ENCODE measurements at regions not wholly inside any gene's neighbourhood (a gene's known extent, or its start where the extent isn't known, plus 50 kb on each side); places are given as distances from the start of the nearest gene placed in this dataset.
"Not testable (repeated sequence)": the region's sequence is repeated elsewhere in the genome, so short reads cannot be mapped to it uniquely, and the experiment has no call there.

GRCh38 chr1:5727871-5728643 is 264.2 kb downstream of the NPHP4 start:
- TF ChIP-seq POLR2A (IDR thresholded peaks at IDR 0.05; ENCODE audit: low read depth, low read length) = no peak
- DNase-seq (ENCODE audit: insufficient read length, low spot score) = no peak
- FAIRE-seq = no peak

- no peak for TF ChIP-seq POLR2A (IDR thresholded peaks at IDR 0.05; ENCODE audit: low read depth, low read length)
- no peak for DNase-seq (ENCODE audit: insufficient read length, low spot score)
- no peak for FAIRE-seq
Measured at GRCh38 chr1:5727191-5727590, 265.0 kb downstream of the NPHP4 start.

DNA sequence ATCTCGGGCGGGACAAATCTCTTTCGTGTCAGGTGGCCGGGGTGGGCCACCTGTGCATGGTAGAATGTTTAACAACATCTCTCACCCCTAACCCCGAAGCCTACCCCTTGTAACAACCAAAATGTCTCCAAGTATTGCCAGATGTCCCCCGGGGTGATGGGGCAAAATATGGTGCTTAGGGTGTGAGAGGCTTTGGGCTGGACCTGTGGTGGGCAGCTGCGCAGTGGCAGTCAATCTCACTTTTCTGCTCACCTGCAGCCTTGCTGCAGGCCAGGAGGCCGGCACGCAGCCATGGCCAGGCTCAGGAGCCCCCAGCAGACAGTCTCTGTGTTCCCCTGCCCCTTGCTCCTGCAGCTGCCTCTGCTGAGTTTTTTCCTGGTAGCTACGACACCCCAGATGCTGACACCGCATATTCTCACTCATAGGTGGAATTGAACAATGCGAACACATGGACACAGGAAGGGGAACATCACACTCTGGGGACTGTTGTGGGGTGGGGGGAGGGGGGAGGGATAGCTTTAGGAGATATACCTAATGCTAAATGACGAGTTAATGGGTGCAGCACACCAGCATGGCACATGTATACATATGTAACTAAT is 265.5 kb downstream of the NPHP4 start:
- not testable (repeated sequence) for DNase-seq (ENCODE audit: insufficient read length, low spot score)

DNA sequence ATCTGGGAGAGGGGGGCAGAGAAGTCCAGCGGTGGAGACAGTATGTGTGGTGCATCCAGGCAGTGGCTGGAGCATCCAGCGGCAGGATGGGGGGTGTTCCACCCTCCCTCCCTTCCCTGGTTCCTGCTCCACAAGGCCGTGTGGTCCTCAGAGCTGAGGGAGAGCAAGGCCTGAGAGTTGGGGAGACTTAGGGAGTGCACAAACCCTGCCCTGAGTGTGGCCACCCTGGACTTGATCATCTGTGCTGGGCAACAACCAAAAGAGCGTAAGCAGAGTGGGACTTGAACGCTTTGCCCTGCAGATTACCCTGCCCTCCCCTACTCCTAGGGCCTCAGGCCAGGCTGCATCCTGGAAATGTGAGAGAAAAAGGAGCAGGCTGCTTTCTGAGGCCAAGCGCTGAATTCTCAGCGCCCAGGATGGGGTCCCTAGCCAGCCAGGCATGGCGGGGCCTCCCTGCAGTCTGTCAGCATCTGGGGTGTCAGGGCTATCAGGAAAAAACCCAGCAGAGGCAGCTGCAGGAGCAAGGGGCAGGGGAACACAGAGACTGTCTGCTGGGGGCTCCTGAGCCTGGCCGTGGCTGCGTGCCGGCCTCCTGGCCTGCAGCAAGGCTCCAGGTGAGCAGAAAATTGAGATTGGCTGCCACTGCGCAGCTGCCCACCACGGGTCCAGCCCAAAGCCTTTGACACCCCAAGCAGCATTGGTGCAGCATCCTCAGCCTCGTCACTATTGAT is 266.2 kb downstream of the NPHP4 start:
- no peak for TF ChIP-seq POLR2A (IDR thresholded peaks at IDR 0.05; ENCODE audit: low read depth, low read length)
- FAIRE-seq (no peak), DNase-seq (ENCODE audit: insufficient read length, low spot score) (no peak)

More for the DNA sequence above, 265.5 kb downstream of the NPHP4 start:
- FAIRE-seq = not testable (repeated sequence)

- TF ChIP-seq POLR2A (IDR thresholded peaks at IDR 0.05; ENCODE audit: low read depth, low read length) = no peak
- FAIRE-seq = no peak
- no peak for DNase-seq (ENCODE audit: insufficient read length, low spot score)
Measured at GRCh38 chr1:5725406-5725805, 266.8 kb downstream of the NPHP4 start.

GRCh38 chr1:5724847-5725246 is 267.4 kb downstream of the NPHP4 start:
- FAIRE-seq = no peak
- TF ChIP-seq POLR2A (IDR thresholded peaks at IDR 0.05; ENCODE audit: low read depth, low read length) = no peak
- no peak for DNase-seq (ENCODE audit: insufficient read length, low spot score)

- no peak for FAIRE-seq
- no peak for TF ChIP-seq POLR2A (IDR thresholded peaks at IDR 0.05; ENCODE audit: low read depth, low read length)
Measured at GRCh38 chr1:5722635-5723164, 269.5 kb downstream of the NPHP4 start.

GRCh38 chr1:5721634-5722215 is 270.5 kb downstream of the NPHP4 start:
- DNase-seq (ENCODE audit: insufficient read length, low spot score) = no peak
- TF ChIP-seq POLR2A (IDR thresholded peaks at IDR 0.05; ENCODE audit: low read depth, low read length) = no peak
- no peak for FAIRE-seq

More at GRCh38 chr1:5722635-5723164, 269.5 kb downstream of the NPHP4 start:
- no peak for DNase-seq (ENCODE audit: insufficient read length, low spot score)

GRCh38 chr1:5720936-5721335 is 271.3 kb downstream of the NPHP4 start:
- TF ChIP-seq POLR2A (IDR thresholded peaks at IDR 0.05; ENCODE audit: low read depth, low read length) = no peak
- DNase-seq (ENCODE audit: insufficient read length, low spot score) (no peak), FAIRE-seq (no peak)

- TF ChIP-seq POLR2A (IDR thresholded peaks at IDR 0.05; ENCODE audit: low read depth, low read length) = no peak
- DNase-seq (ENCODE audit: insufficient read length, low spot score) = no peak
- FAIRE-seq = no peak
Measured at GRCh38 chr1:5720484-5720883, 271.7 kb downstream of the NPHP4 start.

DNA sequence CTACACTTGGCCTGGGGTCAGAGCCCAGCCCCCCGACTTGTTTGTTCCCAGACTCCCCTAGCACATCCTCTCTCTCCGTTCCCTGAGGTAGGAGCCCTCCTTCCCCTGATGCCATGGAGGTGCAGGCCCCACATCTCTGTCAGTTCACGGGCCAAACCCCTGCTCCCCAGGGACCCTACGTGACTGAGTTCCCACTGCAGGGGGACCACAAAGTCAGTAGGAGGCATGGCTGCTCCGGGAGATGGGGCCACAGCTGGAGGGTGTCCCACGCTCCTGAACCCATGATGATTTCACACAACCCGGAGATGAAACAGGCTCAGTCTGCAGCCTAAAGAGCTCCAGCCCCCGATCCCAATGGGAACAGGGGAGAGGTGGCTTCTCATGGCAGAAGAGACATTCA is 272.2 kb downstream of the NPHP4 start:
- no peak for TF ChIP-seq POLR2A (IDR thresholded peaks at IDR 0.05; ENCODE audit: low read depth, low read length)
- FAIRE-seq (no peak), DNase-seq (ENCODE audit: insufficient read length, low spot score) (no peak)

DNA sequence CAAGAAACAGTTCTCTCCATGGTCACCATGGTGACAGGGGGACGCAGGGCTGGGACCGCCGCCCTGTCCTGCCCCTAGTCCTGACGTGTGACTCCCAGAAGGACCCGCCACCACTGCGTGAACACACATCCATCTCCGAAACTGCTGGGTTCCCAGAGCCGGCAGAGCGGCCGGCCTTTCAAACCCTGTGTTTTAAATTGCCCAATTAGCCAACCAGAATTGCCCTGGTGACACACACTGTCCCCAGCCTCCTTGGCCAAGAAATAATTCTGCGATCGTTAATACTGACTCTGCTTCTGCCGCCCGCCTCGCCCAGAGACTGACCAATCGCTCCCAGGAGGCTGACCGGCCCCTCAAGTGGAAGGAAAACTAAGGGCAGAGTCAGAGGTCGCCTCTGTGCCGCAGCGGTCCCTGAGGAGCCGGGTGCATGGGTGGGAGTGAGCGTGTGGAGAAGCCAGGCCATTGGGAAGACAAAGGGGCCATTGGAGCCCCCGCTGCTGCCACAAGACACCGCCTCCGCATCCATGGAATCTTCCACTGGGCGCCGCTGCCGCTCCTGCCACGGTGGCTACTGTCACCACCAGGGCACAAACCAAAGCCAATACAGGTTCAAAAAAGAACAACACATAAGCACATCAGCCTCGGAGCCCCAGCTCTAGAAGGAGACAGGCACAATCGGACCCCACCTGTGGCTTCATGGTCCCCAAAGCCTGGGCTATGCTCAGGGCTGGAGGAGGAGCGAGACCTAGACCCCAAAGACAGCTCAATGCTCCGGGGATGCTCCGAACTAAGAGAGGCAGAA is 273.2 kb downstream of the NPHP4 start:
- FAIRE-seq = no peak
- DNase-seq (ENCODE audit: insufficient read length, low spot score) = no peak
- no peak for TF ChIP-seq POLR2A (IDR thresholded peaks at IDR 0.05; ENCODE audit: low read depth, low read length)

- no peak for FAIRE-seq
- no peak for DNase-seq (ENCODE audit: insufficient read length, low spot score)
- TF ChIP-seq POLR2A (IDR thresholded peaks at IDR 0.05; ENCODE audit: low read depth, low read length) = no peak
Measured at GRCh38 chr1:5717031-5717682, 275.1 kb downstream of the NPHP4 start.
